ENCODE measurements at regions not wholly inside any gene's neighbourhood (a gene's known extent, or its start where the extent isn't known, plus 50 kb on each side); places are given as distances from the start of the nearest gene placed in this dataset.

- Histone ChIP-seq H3K36me3 (ENCODE audit: control insufficient read depth, insufficient read depth, low read length) (no peaks in the 10 kb centered on the region), H3K4me3 (ENCODE audit: low read depth, low read length) (no peak overlapping the region), H3K4me1 (no peaks in the 10 kb centered on the region; the same call in 1 of the 2 replicates), H3K27me3 (replicated peaks; ENCODE audit: control insufficient read depth, insufficient read depth, low read length) (no peaks in the 10 kb centered on the region), H3K9me3 (no peaks in the 10 kb centered on the region)
- no peaks in the 10 kb centered on the region for H3K9me3 Mint-ChIP-seq (ENCODE audit: unreplicated experiment)
- BruUV-seq (replicated peaks): no TSS peak
- H3K27me3 Mint-ChIP-seq (ENCODE audit: insufficient read depth, unreplicated experiment): no peaks in the 10 kb centered on the region
- H3K4me3 Mint-ChIP-seq (ENCODE audit: unreplicated experiment): no peak overlapping the region
- peaks cover 6% of the 10 kb centered on the region for H3K4me1 Mint-ChIP-seq (ENCODE audit: low read depth, unreplicated experiment)
- no peak overlapping the region for H3K27ac Mint-ChIP-seq (ENCODE audit: unreplicated experiment)
- TF ChIP-seq CTCF (IDR thresholded peaks at IDR 0.05; ENCODE audit: insufficient read depth in 1 of 2, low read depth in 1 of 2, low read length in 1 of 2, severe bottlenecking in 1 of 2, unreplicated experiment in 1 of 2): no peak
- ChIA-PET POLR2A (no interaction called here), CTCF (no interaction called here)
- H3K36me3 Mint-ChIP-seq (ENCODE audit: insufficient read depth, unreplicated experiment): peaks cover 5% of the 10 kb centered on the region
- no peak for DNase-seq
- intact Hi-C loops (cut with micrococcal nuclease; ENCODE audit: unreplicated experiment): loop anchor here (5.0 to 10.0 kb wide), 2 partner anchors 186 to 338 kb away; partner anchors contain the start of gene KLF12
Observed at GRCh38 chr13:73948848-73949529, 185.2 kb downstream of the KLF12 start.

DNA sequence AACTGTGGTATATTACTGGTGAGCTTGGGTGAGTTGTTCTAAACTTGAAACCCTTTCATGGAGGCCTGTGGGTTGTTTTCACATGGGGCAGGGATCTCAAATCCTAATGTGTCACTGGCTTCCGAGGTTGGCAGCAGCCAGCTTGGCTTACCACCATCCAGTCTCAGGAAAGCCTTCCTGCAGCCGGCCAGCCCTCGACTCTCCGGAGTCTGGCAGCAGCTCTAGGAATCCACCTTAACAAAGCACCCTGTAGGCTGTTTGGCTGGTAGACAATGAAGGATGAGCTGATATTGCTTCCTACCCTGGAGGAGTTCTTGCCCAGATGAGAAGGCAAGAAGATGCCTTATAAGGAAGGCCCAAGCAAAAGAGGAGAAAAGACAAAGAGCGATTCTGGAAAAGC, 188.3 kb downstream of the KLF12 start:
- H3K4me1 ChIP-seq: no peaks in the 10 kb centered on the region; the same call in 1 of the 2 replicates
- ChIA-PET CTCF (no interaction called here), POLR2A (no interaction called here)
- DNase-seq: no peak
- no peak overlapping the region for H3K4me3 ChIP-seq (ENCODE audit: low read depth, low read length)
- peaks cover 5% of the 10 kb centered on the region for H3K36me3 Mint-ChIP-seq (ENCODE audit: insufficient read depth, unreplicated experiment)
- TF ChIP-seq CTCF (IDR thresholded peaks at IDR 0.05; ENCODE audit: insufficient read depth in 1 of 2, low read depth in 1 of 2, low read length in 1 of 2, severe bottlenecking in 1 of 2, unreplicated experiment in 1 of 2): no peak
- H3K36me3 ChIP-seq (ENCODE audit: control insufficient read depth, insufficient read depth, low read length): no peaks in the 10 kb centered on the region
- H3K9me3 Mint-ChIP-seq (ENCODE audit: unreplicated experiment): no peaks in the 10 kb centered on the region
- BruUV-seq (replicated peaks): no TSS peak
- no peaks in the 10 kb centered on the region for H3K27me3 ChIP-seq (replicated peaks; ENCODE audit: control insufficient read depth, insufficient read depth, low read length)
- H3K4me1 Mint-ChIP-seq (ENCODE audit: low read depth, unreplicated experiment): peaks cover 6% of the 10 kb centered on the region
- intact Hi-C loops (cut with micrococcal nuclease; ENCODE audit: unreplicated experiment): loop anchor here (5.0 to 10.0 kb wide), 2 partner anchors 189 to 341 kb away; partner anchors contain the start of gene KLF12
- H3K9me3 ChIP-seq: no peaks in the 10 kb centered on the region
- no peak overlapping the region for H3K4me3 Mint-ChIP-seq (ENCODE audit: unreplicated experiment)
- no peaks in the 10 kb centered on the region for H3K27me3 Mint-ChIP-seq (ENCODE audit: insufficient read depth, unreplicated experiment)
- H3K27ac Mint-ChIP-seq (ENCODE audit: unreplicated experiment): no peak overlapping the region

GRCh38 chr13:73945382-73945781, 188.8 kb downstream of the KLF12 start:
- no peak overlapping the region for H3K27ac Mint-ChIP-seq (ENCODE audit: unreplicated experiment)
- BruUV-seq (replicated peaks): no TSS peak
- intact Hi-C loops (cut with micrococcal nuclease; ENCODE audit: unreplicated experiment): loop anchor here (5.0 to 10.0 kb wide), 2 partner anchors 189 to 342 kb away; partner anchors contain the start of gene KLF12

More at GRCh38 chr13:73945382-73945781, 188.8 kb downstream of the KLF12 start:
- peaks cover 6% of the 10 kb centered on the region for H3K4me1 Mint-ChIP-seq (ENCODE audit: low read depth, unreplicated experiment)
- no peaks in the 10 kb centered on the region for H3K9me3 Mint-ChIP-seq (ENCODE audit: unreplicated experiment)
- no peaks in the 10 kb centered on the region for H3K36me3 ChIP-seq (ENCODE audit: control insufficient read depth, insufficient read depth, low read length)
- H3K27me3 ChIP-seq (replicated peaks; ENCODE audit: control insufficient read depth, insufficient read depth, low read length): no peaks in the 10 kb centered on the region
- H3K4me3 ChIP-seq (ENCODE audit: low read depth, low read length): no peak overlapping the region
- POLR2A ChIA-PET: no interaction called here
- H3K4me1 ChIP-seq: no peaks in the 10 kb centered on the region; the same call in 1 of the 2 replicates
- peaks cover 5% of the 10 kb centered on the region for H3K36me3 Mint-ChIP-seq (ENCODE audit: insufficient read depth, unreplicated experiment)
- H3K27me3 Mint-ChIP-seq (ENCODE audit: insufficient read depth, unreplicated experiment): no peaks in the 10 kb centered on the region
- CTCF ChIA-PET: no interaction called here
- no peaks in the 10 kb centered on the region for H3K9me3 ChIP-seq
- no peak overlapping the region for H3K4me3 Mint-ChIP-seq (ENCODE audit: unreplicated experiment)
- DNase-seq: no peak
- TF ChIP-seq CTCF (IDR thresholded peaks at IDR 0.05; ENCODE audit: insufficient read depth in 1 of 2, low read depth in 1 of 2, low read length in 1 of 2, severe bottlenecking in 1 of 2, unreplicated experiment in 1 of 2): no peak

Data from Caco-2 (cell line).